HepG2 (cell line): ENCODE measurements at regions not wholly inside any gene's neighbourhood (a gene's known extent, or its start where the extent isn't known, plus 50 kb on each side); places are given as distances from the start of the nearest gene placed in this dataset.

Source experiments
- CHCHD3 ChIP-seq: sonication (generic); formaldehyde crosslinking; IDR thresholded peaks from 2 replicates; pipeline ENCODE4 v1.8.0; 2022; ENCODE audit warnings: mild to moderate bottlenecking, missing genetic modification reagents, moderate library complexity
- FOXC1 ChIP-seq: sonication (generic); formaldehyde crosslinking; IDR thresholded peaks from 2 replicates; pipeline ENCODE4 v1.8.0; 2022; ENCODE audit warnings: mild to moderate bottlenecking, missing genetic modification reagents, borderline replicate concordance
- FOXP1 ChIP-seq, 2 experiments: fragments of 450-650 bp in 1 of 2; IDR thresholded peaks; 2 replicates each; pipeline ENCODE4 v1.6.1; 2017 to 2018; ENCODE audit warnings: antibody characterized with exemption in 1 of 2
- HOXD1 ChIP-seq: sonication (generic); formaldehyde crosslinking; IDR thresholded peaks from 2 replicates; pipeline ENCODE4 v1.5.0; 2020; ENCODE audit warnings: missing genetic modification reagents
- KLF11 ChIP-seq: IDR thresholded peaks from 2 replicates; pipeline ENCODE4 v1.6.1; 2016; ENCODE audit warnings: missing compliant biosample characterization
- KLF12 ChIP-seq: sonication (generic); formaldehyde crosslinking; IDR thresholded peaks from 2 replicates; pipeline ENCODE4 v1.4.0; 2020; ENCODE audit warnings: missing genetic modification reagents, borderline replicate concordance
- POGZ ChIP-seq: sonication (generic); formaldehyde crosslinking; IDR thresholded peaks from 2 replicates; pipeline ENCODE4 v1.4.0; 2020; ENCODE audit warnings: mild to moderate bottlenecking, missing genetic modification reagents
- RAD51 ChIP-seq: fragments of 450-650 bp; IDR thresholded peaks from 2 replicates; pipeline ENCODE4 v1.6.1; 2016; ENCODE audit warnings: borderline replicate concordance
- SIN3B ChIP-seq: fragments of 150-350 bp; IDR thresholded peaks from 2 replicates; pipeline ENCODE4 v1.6.1; 2014; ENCODE audit warnings: low read length
- SMARCE1 ChIP-seq: fragments of 450-650 bp; IDR thresholded peaks from 2 replicates; pipeline ENCODE4 v1.6.1; 2017; ENCODE audit warnings: borderline replicate concordance
- ZBTB3 ChIP-seq: sonication (generic); formaldehyde crosslinking; IDR thresholded peaks from 2 replicates; pipeline ENCODE4 v1.4.0; 2020; ENCODE audit warnings: low read depth, mild to moderate bottlenecking, moderate library complexity, missing genetic modification reagents, borderline replicate concordance
- ZFP36L1 ChIP-seq: sonication (generic); formaldehyde crosslinking; IDR thresholded peaks from 2 replicates; pipeline ENCODE4 v1.8.0; 2022; ENCODE audit warnings: mild to moderate bottlenecking, missing genetic modification reagents, moderate library complexity
- ZFP36L2 ChIP-seq: sonication (generic); formaldehyde crosslinking; IDR thresholded peaks from 2 replicates; pipeline ENCODE4 v1.4.0; 2020; ENCODE audit warnings: missing genetic modification reagents
- ZFP41 ChIP-seq: sonication (generic); formaldehyde crosslinking; IDR thresholded peaks from 2 replicates; pipeline ENCODE4 v1.4.0; 2020; ENCODE audit warnings: mild to moderate bottlenecking, missing genetic modification reagents, borderline replicate concordance
- ZGPAT ChIP-seq: IDR thresholded peaks from 2 replicates; pipeline ENCODE4 v1.6.1; 2016; ENCODE audit warnings: mild to moderate bottlenecking
- ZNF101 ChIP-seq: sonication (generic); formaldehyde crosslinking; IDR thresholded peaks from 2 replicates; pipeline ENCODE4 v1.4.0; 2020; ENCODE audit warnings: mild to moderate bottlenecking, low read depth, missing genetic modification reagents, borderline replicate concordance
- ZNF121 ChIP-seq: sonication (generic); formaldehyde crosslinking; IDR thresholded peaks from 2 replicates; pipeline ENCODE4 v1.5.0; 2020; ENCODE audit warnings: mild to moderate bottlenecking, missing genetic modification reagents
- ZNF34 ChIP-seq: sonication (generic); formaldehyde crosslinking; IDR thresholded peaks from 2 replicates; pipeline ENCODE4 v1.4.0; 2020; ENCODE audit warnings: mild to moderate bottlenecking, missing genetic modification reagents, borderline replicate concordance
- ZNF501 ChIP-seq: sonication (generic); formaldehyde crosslinking; IDR thresholded peaks from 2 replicates; pipeline ENCODE4 v1.5.1; 2020; ENCODE audit warnings: mild to moderate bottlenecking, moderate library complexity, missing genetic modification reagents
- ZNF510 ChIP-seq: sonication (generic); formaldehyde crosslinking; IDR thresholded peaks from 2 replicates; pipeline ENCODE4 v1.4.0; 2020; ENCODE audit warnings: low read depth, mild to moderate bottlenecking, missing genetic modification reagents
- ZNF570 ChIP-seq: sonication (generic); formaldehyde crosslinking; IDR thresholded peaks from 2 replicates; pipeline ENCODE4 v1.4.0; 2020; ENCODE audit warnings: mild to moderate bottlenecking, missing genetic modification reagents, borderline replicate concordance
- ZNF607 ChIP-seq: sonication (generic); formaldehyde crosslinking; IDR thresholded peaks from 2 replicates; pipeline ENCODE4 v1.5.1; 2020; ENCODE audit warnings: missing genetic modification reagents, mild to moderate bottlenecking, borderline replicate concordance
- TF ChIP-seq, protein P1 (sequence below): sonication (generic); formaldehyde crosslinking; IDR thresholded peaks from 2 replicates; pipeline ENCODE4 v1.4.0; 2020; ENCODE audit warnings: missing genetic modification reagents
- TF ChIP-seq, protein P2 (sequence below): sonication (generic); formaldehyde crosslinking; IDR thresholded peaks from 2 replicates; pipeline ENCODE4 v1.4.0; 2020; ENCODE audit warnings: missing genetic modification reagents, borderline replicate concordance
- TF ChIP-seq, protein P3 (sequence below): sonication (generic); formaldehyde crosslinking; IDR thresholded peaks from 2 replicates; pipeline ENCODE4 v1.9.0; 2021; ENCODE audit warnings: missing genetic modification reagents, borderline replicate concordance

GRCh38 chr16:79740252-79740651 lies 139.7 kb upstream of the MAF start (continued):
- TF ChIP-seq ZFP36L1 (no peak), ZNF34 (CRISPR knock-in tag) (no peak), ZNF121 (CRISPR knock-in tag) (no peak), CHCHD3 (CRISPR knock-in tag) (no peak), ZNF101 (CRISPR knock-in tag) (no peak), SMARCE1 (no peak), ZNF510 (CRISPR knock-in tag) (no peak), HOXD1 (CRISPR knock-in tag) (peak; percentile 67; the same call in 1 of the 2 replicates), FOXP1 (IDR thresholded peaks at IDR 0.05) (no peak), FOXP1 (CRISPR knock-in tag; IDR thresholded peaks at IDR 0.05) (no peak), RAD51 (no peak), ZGPAT (CRISPR knock-in tag) (0 out of 2 replicates have a peak, but pooled peaks have one; percentile 28), ZBTB3 (no peak), KLF11 (CRISPR knock-in tag) (no peak), POGZ (CRISPR knock-in tag) (0 out of 2 replicates have a peak, but pooled peaks have one; percentile 16), ZFP41 (CRISPR knock-in tag) (no peak), FOXC1 (CRISPR knock-in tag) (0 out of 2 replicates have a peak, but pooled peaks have one; percentile 49), SIN3B (no peak), ZNF570 (no peak), ZNF501 (CRISPR knock-in tag) (no peak), ZNF607 (peak; percentile 37; the same call in 1 of the 2 replicates), KLF12 (CRISPR knock-in tag) (no peak), ZFP36L2 (CRISPR knock-in tag) (no peak)
- TF ChIP-seq, protein P1, sequence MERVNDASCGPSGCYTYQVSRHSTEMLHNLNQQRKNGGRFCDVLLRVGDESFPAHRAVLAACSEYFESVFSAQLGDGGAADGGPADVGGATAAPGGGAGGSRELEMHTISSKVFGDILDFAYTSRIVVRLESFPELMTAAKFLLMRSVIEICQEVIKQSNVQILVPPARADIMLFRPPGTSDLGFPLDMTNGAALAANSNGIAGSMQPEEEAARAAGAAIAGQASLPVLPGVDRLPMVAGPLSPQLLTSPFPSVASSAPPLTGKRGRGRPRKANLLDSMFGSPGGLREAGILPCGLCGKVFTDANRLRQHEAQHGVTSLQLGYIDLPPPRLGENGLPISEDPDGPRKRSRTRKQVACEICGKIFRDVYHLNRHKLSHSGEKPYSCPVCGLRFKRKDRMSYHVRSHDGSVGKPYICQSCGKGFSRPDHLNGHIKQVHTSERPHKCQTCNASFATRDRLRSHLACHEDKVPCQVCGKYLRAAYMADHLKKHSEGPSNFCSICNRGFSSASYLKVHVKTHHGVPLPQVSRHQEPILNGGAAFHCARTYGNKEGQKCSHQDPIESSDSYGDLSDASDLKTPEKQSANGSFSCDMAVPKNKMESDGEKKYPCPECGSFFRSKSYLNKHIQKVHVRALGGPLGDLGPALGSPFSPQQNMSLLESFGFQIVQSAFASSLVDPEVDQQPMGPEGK (CRISPR knock-in tag), result no peak
- TF ChIP-seq, protein P2, sequence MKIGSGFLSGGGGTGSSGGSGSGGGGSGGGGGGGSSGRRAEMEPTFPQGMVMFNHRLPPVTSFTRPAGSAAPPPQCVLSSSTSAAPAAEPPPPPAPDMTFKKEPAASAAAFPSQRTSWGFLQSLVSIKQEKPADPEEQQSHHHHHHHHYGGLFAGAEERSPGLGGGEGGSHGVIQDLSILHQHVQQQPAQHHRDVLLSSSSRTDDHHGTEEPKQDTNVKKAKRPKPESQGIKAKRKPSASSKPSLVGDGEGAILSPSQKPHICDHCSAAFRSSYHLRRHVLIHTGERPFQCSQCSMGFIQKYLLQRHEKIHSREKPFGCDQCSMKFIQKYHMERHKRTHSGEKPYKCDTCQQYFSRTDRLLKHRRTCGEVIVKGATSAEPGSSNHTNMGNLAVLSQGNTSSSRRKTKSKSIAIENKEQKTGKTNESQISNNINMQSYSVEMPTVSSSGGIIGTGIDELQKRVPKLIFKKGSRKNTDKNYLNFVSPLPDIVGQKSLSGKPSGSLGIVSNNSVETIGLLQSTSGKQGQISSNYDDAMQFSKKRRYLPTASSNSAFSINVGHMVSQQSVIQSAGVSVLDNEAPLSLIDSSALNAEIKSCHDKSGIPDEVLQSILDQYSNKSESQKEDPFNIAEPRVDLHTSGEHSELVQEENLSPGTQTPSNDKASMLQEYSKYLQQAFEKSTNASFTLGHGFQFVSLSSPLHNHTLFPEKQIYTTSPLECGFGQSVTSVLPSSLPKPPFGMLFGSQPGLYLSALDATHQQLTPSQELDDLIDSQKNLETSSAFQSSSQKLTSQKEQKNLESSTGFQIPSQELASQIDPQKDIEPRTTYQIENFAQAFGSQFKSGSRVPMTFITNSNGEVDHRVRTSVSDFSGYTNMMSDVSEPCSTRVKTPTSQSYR (CRISPR knock-in tag), result 0 out of 2 replicates have a peak, but pooled peaks have one; percentile 11
- TF ChIP-seq, protein P3, sequence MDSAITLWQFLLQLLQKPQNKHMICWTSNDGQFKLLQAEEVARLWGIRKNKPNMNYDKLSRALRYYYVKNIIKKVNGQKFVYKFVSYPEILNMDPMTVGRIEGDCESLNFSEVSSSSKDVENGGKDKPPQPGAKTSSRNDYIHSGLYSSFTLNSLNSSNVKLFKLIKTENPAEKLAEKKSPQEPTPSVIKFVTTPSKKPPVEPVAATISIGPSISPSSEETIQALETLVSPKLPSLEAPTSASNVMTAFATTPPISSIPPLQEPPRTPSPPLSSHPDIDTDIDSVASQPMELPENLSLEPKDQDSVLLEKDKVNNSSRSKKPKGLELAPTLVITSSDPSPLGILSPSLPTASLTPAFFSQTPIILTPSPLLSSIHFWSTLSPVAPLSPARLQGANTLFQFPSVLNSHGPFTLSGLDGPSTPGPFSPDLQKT (CRISPR knock-in tag), result no peak
